ENCODE measurements at regions not wholly inside any gene's neighbourhood (a gene's known extent, or its start where the extent isn't known, plus 50 kb on each side); places are given as distances from the start of the nearest gene placed in this dataset.

DNA sequence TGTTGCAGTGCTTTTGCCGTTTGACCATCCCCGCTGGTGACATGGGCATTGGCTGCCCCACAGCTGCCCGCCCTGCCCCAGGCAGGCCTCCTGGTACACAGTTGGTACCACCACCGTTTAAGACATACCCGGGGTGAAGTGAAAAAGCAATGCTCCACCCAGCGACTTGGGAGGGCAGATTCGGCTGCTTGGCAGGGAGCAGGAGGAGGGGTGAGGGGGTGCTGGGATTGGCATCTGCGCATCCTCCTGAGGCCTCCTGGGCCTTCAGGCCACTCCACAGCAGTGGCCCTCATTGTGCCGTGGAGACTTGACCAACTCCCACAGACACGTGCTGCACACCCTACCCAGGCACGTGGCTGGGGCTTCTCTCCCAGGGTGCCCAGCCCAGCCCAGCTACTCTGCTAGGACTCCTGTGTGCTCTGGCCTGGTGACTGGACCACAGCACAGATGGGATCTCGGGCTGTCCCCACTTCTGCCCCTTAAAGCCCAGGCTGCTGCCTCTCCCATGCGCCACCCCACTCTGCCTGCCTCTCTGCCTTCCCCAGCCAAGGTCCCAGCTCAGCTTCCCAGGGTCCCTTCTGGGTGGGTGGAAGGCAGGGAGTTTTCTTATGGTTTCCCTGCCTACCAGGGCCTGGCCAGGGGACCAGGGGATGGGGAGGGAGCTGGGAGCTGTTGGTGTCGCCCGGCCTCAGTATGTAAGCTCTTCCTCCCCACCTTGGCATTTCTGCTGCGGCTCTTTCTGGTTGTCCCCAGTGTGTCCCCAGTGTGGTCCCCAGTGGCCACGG is 157.0 kb upstream of the HS6ST1 start:
- DNase-seq: no peak

GRCh38 chr2:128477026-128477820 is 158.6 kb upstream of the HS6ST1 start:
- DNase-seq: no peak

DNA sequence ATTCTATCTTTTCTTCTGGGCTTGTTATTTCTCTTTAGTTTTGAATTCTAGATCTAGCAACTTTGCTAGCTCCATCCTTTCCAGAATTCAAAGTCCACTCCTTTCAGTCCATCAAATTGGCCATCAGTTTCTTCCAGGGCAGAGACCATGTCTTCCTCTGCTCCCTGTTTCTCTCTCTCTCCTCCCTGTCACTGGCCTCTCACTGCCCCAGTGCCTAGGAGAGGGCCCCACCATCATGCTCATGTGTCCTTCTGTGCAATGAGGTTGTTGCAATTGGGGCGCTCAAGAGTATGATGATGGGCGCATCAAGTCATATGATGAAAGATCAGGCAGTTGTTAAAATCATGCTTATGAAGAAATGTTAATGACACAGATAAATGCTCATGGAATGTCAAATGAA is 159.2 kb upstream of the HS6ST1 start:
- DNase-seq: no peak

DNA sequence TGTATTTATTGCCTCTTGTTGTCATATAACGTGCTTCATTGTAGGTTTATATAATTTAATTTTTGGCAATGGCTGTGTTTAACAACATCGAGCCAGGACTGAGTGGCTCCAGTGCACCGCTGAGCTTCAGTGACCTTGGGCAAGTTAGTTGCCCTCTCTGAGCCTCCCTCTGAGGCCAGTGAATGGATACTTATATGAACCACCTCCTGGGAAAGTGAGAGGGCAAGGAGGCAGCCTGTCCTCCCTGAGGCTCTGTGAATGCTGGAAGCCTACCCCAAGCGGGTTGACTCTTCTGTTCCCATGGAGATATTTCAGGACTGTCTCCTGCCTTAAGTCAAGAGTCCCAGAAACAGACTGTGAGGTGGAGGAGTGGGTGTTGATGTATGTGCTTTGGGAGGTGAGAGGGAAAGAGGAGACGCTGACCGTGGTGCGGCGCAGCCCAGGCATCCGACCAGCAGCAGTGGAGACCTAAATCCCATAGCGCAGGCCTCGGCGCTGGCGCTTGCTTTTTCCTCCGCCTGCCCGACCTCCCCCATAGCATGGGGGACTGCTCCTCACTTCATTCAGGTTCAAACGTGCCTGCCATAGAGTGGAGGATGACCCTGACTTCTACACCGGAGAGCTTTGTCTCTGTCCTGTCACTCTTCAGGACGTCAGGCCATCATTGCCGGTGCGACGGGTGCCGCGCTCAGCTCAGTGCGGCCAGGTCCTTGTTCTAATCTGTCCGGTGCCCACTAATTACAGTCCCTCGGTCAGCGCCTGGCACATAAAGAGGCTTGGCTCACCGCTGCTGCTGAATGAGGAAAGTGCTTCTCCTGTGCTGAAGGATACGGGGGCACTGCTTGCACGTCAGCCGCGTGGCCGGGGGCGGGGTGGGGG is 167.3 kb upstream of the HS6ST1 start:
- no peak for DNase-seq

GRCh38 chr2:128486640-128487375 is 168.1 kb upstream of the HS6ST1 start:
- DNase-seq: no peak

DNA sequence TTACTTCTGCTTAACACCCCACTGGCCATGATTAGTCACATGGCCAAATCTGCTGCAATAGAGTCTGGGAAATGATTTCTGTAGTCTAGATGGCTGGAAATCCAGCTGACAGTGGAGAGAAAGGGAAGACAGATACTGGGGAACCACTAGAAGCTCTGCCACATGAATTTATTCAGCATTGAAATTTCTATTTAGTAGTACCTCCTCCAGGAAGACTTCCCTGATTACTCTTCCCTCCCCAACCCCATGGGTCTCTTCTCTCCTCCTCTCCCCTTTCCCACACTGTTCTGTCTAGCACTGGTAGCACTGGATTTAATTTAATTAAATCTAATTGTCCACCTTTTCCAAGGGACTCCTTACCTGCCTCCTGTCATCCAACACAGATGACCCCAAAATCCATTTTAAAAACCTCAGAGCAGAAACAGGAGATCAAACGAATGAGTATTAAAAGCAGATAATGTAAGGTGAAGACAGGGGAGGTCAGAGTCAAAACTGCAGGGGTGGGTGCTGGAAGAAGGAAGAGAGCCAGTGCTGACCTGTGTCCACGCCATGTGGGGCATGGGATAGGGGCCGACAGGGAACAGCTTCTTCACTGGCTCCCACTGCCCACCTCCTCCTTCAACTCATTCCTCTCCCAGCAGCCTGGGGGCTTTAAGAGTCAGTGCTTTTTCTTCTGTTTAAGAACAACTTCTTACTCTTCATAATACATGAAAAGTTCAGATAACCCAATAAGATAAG is 169.2 kb upstream of the HS6ST1 start:
- no peak for DNase-seq

GRCh38 chr2:128488434-128488833 is 169.8 kb upstream of the HS6ST1 start:
- DNase-seq: no peak

DNA sequence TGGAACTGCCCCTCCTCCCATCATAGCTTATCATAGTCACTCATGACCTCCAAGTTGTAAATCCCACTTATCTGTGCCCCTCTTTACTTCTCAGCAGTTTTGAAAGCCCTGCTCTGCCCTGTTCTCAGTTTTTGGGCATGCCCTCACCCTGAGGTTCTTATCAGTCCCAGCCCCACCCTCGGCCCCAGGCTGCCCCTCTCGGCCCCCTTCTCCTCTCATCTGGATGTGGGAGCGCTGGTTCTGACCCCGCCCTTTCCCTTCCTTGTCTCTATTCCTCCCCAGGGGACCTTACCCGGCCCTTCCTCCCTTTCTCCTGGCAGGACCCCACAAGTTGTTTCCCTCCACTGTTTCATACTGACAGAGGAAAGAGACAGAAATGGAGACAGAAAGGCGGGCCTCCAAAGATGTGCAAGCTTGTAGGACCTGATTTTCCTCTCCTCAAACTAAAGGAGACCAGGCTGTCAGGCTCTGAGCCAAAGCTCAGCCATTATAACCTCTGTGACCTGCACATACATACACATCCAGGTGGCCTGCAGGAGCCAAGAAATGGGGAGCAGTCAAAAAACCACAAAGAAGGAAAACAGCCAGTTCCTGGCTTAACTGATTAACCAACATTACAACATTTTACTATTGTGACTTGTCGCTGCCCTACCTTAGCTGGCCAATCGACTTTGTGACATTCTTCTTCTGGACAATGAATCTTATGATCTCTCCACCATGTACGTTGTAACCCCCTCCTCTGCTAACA is 171.0 kb upstream of the HS6ST1 start:
- no peak for DNase-seq

- no peak for DNase-seq
Measured at GRCh38 chr2:128490321-128490720, 171.7 kb upstream of the HS6ST1 start.

DNA sequence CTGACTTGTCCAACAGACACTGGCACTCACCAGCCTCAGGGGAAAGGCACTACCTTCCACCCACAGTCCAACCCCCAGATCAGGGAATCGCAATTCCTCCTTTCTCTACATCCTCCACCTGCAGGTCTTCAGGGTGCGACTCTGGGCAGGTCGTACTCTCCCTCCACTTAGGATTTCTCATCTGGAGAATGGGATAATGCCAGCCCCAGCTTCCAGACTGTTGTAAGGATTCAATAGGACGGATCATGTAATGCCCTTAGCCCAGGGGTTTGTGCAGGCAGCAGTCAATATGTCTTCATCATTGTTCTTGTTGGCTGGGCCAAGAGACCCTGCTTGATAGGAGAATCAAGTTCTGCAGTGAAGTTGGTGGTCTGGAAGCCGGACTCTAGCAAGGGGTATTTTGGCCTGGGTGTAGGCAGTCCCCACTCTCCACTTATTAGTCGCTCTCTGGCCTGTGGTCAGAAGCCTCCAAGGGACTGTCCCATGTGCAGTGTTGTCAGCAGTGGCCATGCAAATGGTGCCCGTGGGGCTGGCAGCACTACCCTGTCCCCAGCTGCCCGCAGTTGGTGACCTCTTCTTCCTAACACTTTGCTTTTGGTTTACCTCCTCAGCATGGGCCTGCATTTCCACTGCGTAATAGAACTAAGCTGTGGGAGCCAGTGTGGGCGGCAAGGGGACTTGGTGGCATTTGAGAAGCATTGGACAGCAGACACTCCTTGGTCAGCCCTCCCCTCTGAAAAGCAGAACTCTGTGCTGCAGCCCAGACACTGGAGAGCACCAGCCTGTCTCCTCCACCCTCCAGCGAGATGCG is 172.4 kb upstream of the HS6ST1 start:
- no peak for DNase-seq

DNA sequence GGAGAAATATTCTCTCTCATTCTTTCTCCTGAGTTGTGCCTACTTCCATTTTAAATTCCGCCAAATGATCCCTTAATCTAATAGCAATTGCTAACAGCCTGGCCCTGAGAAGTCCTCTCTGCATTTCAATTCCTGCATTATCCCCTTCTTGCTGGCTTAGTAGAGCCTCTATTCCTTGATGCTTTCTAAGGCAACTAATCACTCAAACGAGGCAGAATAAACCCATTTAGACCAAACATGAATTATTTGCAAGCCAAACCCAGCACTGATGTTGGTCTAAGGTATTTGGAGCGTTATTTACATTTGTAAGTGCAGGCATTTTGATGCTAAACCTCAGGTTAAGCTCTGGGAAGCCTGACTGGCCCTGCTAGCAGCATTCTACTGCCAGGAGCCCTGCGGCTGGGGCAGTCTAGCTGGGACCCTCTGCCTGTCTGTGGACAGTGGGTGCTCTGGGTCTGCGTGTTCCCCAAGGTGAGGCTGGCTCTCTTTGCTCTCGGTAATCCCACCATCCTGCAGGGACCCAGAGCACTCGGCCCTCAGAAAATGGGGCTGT is 173.1 kb upstream of the HS6ST1 start:
- no peak for DNase-seq

GRCh38 chr2:128492966-128493811 is 174.5 kb upstream of the HS6ST1 start:
- no peak for DNase-seq

- no peak for DNase-seq
Measured at GRCh38 chr2:128493880-128494279, 175.2 kb upstream of the HS6ST1 start.

GRCh38 chr2:128494307-128494639 is 175.6 kb upstream of the HS6ST1 start:
- no peak for DNase-seq

DNA sequence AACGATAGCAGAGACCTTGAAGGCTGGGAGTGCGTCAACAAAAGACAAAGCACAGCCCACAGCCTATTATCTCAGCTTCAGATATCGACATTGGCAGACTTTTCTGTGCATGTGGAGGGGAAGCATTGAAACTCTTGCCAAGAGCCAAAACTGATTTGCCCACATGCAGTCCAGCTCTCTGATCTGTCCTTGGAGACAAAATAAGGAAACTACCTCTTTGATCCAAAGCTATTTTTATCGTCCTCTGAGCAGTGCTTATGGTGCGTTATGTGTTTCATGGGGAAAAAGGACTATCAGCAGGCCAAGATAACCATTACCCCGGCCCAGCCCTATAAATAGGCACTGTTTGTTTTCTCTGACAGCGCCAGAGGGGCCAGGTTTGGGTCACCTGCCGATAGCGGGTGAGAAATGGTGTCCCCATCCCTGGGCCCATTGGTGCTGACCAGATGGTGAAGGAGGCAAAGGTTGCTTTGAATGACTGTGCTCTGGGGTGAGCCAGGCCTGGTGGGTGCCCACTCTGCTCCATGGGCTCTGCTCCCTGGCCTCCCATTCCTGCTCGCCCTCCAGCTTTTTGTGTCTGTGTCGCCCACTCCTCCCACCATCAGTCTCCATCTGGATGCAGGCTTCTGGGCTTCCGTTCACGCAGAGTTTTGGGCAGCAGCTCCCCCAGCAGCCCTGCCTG is 176.1 kb upstream of the HS6ST1 start:
- no peak for DNase-seq

DNA sequence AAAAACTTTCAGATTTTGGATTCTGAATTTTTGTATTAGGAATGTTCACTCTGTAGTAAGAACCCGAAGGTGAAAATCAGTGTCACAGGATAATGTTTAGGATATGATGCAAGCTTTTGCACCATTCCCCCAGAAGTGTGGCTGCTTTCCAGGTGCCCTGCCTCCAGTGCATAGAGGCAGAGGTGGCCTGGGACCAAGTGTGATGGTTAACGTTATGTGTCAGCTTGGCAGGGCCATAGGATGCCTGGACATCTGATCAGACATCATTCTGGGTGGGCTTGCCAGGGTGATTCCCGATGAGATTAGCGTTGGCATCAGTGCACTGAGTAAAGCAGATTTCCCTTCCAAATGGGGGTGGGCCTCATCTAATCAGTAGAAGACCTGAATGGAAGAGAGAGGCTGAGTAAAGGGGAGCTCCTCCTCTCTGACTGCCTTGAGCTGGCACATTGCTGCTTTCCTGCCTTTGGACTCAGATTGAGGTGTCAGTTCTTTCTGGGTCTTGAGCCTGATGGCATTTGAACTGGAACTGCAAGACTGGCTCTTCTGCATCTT is 177.4 kb upstream of the HS6ST1 start:
- no peak for DNase-seq

DNA sequence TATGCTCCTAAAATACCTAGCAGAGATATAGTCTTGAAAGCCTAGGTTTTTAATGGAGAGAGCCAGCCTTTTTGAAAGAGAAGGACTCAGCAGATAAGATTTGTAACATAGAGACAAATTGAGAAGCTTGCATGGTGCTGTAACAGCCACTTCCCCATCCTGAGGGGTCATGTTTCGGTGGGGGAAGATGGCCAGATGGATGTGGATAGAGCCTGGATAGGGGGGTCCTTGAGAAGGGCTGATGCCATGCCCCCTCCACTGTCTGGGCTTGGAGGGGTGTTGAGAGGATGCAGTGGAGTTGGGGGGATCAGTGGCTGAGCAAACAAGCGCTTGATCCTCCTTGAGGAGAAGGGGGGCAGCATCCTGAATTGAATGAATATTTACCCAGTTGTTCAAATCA is 178.0 kb upstream of the HS6ST1 start:
- DNase-seq: no peak

- no peak for DNase-seq
Measured at GRCh38 chr2:128497461-128497860, 178.8 kb upstream of the HS6ST1 start.
